ENCODE measurements at regions not wholly inside any gene's neighbourhood (a gene's known extent, or its start where the extent isn't known, plus 50 kb on each side); places are given as distances from the start of the nearest gene placed in this dataset.
"Not testable (repeated sequence)": the region's sequence is repeated elsewhere in the genome, so short reads cannot be mapped to it uniquely, and the experiment has no call there.

DNA sequence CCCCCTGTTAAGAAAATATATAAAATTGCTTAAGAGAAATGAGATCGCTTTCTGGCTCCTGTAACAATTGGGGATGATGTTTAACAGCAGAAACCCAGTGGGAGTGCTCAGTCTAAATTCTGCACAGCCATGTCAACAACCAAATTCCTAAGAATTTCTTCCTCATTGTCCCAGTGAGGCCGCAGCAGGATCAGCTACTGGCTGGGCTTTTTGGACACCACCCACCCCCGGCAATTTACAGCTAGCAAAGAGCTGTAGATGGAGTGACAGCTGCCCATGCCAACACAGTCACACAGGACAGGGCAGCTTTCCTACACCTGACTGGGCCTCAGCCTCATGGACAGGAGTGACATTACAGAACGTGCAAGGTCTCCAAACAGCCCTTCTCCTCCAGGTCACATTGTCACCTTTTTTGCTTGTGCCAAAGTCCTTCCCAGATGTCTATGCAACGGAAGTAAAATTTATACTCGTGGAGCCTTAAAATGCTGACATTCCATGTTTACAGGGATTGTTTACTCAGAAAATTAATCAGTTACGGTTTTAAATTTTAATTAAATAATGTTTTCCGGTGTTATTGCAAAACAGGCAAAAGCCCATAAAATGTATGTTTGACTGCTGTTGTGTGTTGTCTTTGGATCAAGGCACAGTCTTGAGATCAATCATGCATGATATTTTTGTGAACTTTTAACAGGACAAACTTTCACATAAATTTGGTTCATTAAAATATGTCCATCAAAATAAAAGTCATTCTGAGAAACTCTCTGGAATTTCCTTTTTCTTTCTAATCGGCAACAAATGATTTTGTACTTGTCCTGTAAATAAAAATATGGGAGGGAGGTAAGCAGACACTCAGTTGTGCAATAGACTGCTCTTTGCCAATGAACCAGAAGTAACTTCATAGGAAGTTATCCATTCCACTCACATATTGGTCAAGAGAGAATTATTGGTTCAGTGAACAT, 943.2 kb downstream of the MCTP2 start:
- DNase-seq (ENCODE audit: low read depth in 1 of 2, low spot score in 1 of 2), result peak in 1 of 2 experiments; percentile 65
- no peak for TF ChIP-seq JUND (IDR thresholded peaks at IDR 0.05; ENCODE audit: low read depth)
- in situ Hi-C loops (cut with HindIII; ENCODE audit: low pct_unique_long_range_greater_than_20kb, low sequenced_read_pairs), result no loop called here

DNA sequence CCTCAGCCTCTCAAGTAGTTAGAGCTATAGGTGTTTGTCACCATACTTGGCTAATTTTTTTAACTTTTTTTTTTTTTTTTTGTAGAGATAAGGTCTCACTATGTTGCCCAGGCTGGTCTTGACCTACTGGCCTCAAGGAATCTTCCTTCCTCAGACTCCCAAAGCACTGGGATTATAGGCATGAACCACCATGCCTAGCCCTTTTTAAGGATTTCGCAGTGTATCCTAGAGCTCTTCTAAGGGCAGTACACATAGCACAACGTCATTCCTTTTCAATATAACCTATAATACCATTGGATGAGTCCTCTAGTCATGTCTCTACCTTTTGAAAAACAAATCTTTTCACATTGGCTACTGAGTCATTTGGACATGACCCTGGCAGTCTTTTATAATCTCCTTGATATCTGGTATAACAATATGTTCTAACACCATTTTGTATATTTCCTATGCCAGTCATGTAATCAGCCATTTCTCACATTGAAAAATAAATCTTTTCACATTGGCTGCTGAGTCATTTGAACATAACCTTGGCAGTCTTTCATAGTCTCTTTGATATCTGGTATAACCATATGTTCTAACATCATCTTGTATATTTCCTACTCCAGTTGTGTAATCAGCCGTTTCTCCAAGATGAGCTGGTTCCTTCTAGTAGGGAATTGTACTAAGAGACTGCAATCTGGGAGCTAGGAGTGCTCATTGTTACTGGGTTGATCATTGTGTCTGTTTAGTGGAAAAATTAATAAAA, 944.7 kb downstream of the MCTP2 start:
- no peak for DNase-seq (ENCODE audit: low read depth in 1 of 2, low spot score in 1 of 2)
- in situ Hi-C loops (cut with HindIII; ENCODE audit: low pct_unique_long_range_greater_than_20kb, low sequenced_read_pairs), result no loop called here
- no peak for TF ChIP-seq JUND (IDR thresholded peaks at IDR 0.05; ENCODE audit: low read depth)

DNA sequence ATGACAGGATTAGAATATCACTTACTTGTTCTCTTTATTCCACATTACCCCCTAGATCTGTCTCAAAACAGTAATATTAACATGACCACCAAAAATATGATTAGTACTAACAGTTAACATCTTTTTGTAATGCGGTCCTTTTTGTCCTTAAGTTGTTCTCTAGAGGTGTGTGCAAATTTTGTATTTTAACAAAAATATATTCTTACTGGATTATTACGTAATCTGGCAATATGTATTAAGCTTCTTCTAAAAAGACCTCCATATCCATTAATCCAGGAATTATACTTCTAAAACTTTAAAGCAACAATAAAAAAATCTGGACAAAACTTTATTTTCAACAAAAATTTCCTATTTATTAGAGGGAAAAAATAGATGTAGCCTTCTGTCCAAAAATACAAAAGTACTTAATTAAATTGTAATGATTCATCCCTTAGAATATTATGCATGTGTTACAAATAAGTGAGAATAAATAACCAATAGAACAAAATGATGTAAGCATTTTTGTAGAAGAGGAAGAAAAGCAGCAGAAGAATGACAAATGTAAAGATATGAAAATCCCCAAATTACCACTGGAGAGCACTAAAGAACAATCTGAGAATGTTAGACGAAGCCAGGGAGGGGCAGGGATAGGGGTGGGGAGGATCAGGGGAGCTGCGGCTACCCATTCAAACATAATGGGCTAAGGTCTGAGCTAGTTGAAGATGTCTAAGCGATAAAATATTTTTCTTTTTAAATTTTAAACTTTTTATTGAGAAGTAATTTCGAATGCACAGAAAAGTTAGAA, 945.6 kb downstream of the MCTP2 start:
- peak in 1 of 2 experiments; percentile 43 for DNase-seq (ENCODE audit: low read depth in 1 of 2, low spot score in 1 of 2)
- no peak for TF ChIP-seq JUND (IDR thresholded peaks at IDR 0.05; ENCODE audit: low read depth)
- in situ Hi-C loops (cut with HindIII; ENCODE audit: low pct_unique_long_range_greater_than_20kb, low sequenced_read_pairs), result no loop called here

DNA sequence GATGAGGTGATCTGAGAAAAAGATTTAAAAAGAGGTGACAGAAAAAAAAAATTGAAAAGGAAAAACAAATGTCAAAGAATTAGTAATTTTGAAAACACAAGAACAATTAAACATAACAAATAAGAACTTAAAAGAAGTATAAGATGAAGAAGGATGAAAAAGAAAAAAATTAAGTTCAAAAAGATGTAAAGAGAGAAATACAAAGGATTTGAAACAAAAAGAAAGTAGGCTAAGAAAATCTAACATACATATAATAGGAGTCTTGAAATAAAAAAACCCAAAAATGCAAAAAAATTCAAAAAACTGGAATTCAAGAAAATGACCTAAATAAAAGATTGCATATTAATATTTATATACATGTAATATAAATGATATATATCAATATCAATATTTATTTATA, 949.2 kb downstream of the MCTP2 start:
- no peak for DNase-seq (ENCODE audit: low read depth in 1 of 2, low spot score in 1 of 2)
- TF ChIP-seq JUND (IDR thresholded peaks at IDR 0.05; ENCODE audit: low read depth), result no peak
- in situ Hi-C loops (cut with HindIII; ENCODE audit: low pct_unique_long_range_greater_than_20kb, low sequenced_read_pairs), result no loop called here

DNA sequence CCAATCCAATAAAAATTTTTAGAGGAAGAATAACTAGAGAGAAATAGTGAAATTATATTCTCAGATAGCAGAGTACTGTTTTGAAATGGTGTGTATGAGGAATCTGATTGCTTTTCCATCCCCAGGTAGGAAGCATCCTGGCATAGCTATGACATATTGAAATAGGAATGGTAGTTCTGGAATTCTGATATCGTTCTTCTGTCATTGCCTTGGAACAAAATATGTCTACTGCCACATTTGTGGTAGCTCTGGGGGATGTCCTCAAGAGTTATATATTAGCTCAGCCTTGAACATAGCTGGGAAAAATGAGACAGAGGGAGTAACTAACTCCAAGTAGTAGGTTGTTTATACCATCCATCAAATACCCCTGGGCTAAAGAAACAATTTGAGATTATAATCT, 950.7 kb downstream of the MCTP2 start:
- no peak for TF ChIP-seq JUND (IDR thresholded peaks at IDR 0.05; ENCODE audit: low read depth)
- DNase-seq (ENCODE audit: low read depth in 1 of 2, low spot score in 1 of 2), result peak in 1 of 2 experiments; percentile 7
- in situ Hi-C loops (cut with HindIII; ENCODE audit: low pct_unique_long_range_greater_than_20kb, low sequenced_read_pairs), result no loop called here

DNA sequence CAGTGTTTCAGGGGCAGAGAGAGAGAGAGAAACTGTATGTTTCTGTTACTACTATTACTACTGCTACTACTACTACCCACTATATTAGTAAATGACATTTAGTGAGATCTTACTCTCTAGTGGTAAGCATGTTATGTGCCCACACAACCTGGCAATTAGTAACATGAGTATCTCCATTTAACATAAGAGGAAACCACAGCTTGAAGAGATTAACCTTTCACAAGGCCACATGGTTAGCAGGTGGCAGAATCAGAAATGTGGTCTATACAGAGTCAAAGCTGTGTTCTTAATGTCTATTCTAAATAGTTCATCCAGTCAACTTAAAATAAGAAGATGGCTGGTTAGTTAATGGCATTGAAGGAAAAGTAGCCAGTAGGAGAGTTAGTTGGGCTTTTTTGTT, 961.6 kb downstream of the MCTP2 start:
- no peak for DNase-seq (ENCODE audit: low read depth in 1 of 2, low spot score in 1 of 2)
- in situ Hi-C loops (cut with HindIII; ENCODE audit: low pct_unique_long_range_greater_than_20kb, low sequenced_read_pairs), result no loop called here
- no peak for TF ChIP-seq JUND (IDR thresholded peaks at IDR 0.05; ENCODE audit: low read depth)

DNA sequence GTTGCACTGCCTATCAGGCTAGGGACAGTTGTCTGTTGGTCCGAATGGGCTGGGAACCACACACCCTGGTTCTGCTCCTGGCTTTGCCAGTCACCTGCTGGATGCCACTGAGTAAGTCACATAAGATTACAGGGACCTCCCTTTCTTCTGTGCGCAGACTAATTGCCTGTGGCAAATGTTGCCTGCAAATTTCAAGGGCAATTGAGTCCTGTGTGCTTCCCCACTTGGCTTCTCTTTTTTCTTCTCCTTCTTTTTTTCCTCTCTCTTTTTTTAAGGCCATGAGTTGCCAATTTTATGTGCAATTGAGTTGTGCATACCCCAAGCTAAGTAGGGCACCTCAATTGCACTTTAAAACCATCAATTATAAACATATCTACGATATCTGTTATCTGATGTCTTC, 963.4 kb downstream of the MCTP2 start:
- in situ Hi-C loops (cut with HindIII; ENCODE audit: low pct_unique_long_range_greater_than_20kb, low sequenced_read_pairs), result no loop called here
- DNase-seq (ENCODE audit: low read depth in 1 of 2, low spot score in 1 of 2), result no peak
- no peak for TF ChIP-seq JUND (IDR thresholded peaks at IDR 0.05; ENCODE audit: low read depth)

DNA sequence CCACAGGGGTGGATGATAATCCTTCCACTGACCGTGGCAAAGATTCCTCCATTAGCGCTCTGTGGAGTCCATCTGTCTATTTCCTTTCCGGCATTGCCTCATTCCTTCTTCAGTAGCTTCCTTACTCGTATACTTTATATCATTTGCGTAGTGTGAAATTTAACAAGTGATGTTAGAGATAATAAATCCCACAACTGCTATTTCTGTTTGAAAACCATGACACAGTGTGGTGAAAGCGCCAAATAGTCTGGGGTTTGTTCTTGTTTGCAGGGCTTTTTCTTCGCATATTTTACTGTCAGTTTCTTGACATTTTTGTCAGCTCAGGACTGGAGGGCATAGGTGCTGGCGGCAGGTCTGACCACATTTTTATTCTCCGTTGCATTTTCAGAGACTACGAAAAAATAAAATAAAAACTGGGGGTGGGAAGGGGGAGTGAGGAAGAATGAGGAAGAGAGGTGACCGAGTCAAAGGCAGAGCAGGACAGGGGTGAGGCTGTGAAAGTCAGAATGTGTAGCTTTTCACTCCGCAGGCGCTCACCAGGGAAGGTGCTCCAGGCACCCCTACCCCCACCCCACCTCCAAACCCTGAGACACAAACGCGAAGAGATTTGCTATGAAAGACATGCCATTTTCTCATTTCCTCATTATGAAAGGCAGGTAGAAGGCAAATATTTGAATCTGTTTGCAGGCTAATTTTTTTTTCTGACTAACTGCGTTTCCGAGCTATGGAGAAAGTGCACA, 965.0 kb downstream of the MCTP2 start:
- peak in 1 of 2 experiments; percentile 33 for DNase-seq (ENCODE audit: low read depth in 1 of 2, low spot score in 1 of 2)
- in situ Hi-C loops (cut with HindIII; ENCODE audit: low pct_unique_long_range_greater_than_20kb, low sequenced_read_pairs), result no loop called here

DNA sequence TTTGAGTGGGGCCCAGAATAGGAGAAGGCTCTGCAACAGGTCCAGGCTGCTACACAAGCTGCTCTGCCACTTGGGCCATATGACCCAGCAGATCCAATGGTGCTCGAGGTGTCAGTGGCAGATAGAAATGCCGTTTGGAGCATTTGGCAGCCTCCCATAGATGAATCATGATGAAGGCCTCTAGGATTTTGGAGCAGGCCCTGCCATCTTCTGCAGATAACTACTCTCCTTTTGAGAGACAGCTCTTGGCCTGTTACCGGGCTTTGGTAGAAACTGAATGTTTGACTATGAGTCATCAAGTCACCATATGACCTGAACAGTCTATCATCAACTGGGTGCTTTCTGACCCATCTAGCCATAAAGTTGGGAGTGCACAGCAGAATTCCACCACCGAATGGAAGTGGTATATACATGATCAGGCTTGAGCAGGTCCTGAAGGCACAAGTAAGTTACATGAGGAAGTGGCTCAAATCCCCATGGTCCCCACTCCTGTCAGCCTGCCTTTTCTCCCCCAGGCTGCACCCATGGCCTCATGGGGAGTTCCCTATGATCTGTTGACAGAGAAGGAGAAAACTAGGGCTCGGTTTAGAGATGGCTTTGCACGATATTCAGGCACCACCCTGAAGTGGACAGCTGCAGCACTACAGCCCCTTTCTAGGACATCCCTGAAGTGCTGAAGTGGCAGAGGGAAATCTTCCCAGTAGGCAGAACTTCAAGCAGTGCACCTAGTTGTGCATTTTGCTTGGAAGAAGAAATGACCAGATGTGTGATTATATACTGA, 971.4 kb downstream of the MCTP2 start:
- no peak for TF ChIP-seq JUND (IDR thresholded peaks at IDR 0.05; ENCODE audit: low read depth)
- in situ Hi-C loops (cut with HindIII; ENCODE audit: low pct_unique_long_range_greater_than_20kb, low sequenced_read_pairs), result no loop called here

More for the DNA sequence above, 965.0 kb downstream of the MCTP2 start:
- no peak for TF ChIP-seq JUND (IDR thresholded peaks at IDR 0.05; ENCODE audit: low read depth)

DNA sequence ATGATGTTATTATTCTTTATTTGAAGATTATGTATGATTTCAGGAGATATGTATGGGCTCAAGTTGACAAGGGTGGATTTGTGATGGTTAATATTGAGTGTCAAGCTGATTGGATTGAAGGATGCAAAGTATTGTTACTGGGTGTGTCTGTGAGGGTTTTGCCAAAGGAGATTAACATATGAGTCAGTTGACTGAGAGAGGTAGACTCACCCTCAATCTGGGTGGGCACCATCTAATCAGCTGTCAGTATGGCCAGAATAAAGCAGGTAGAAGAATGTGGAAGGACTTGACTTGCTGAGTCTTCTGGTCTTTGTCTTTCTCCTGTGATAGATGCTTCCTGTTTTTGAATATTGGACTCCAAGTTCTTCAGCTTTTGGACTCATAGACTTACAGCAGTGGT, 973.7 kb downstream of the MCTP2 start:
- in situ Hi-C loops (cut with HindIII; ENCODE audit: low pct_unique_long_range_greater_than_20kb, low sequenced_read_pairs), result no loop called here
- TF ChIP-seq JUND (IDR thresholded peaks at IDR 0.05; ENCODE audit: low read depth), result no peak
- no peak for DNase-seq (ENCODE audit: low read depth in 1 of 2, low spot score in 1 of 2)

More for the DNA sequence above, 971.4 kb downstream of the MCTP2 start:
- no peak for DNase-seq (ENCODE audit: low read depth in 1 of 2, low spot score in 1 of 2)

DNA sequence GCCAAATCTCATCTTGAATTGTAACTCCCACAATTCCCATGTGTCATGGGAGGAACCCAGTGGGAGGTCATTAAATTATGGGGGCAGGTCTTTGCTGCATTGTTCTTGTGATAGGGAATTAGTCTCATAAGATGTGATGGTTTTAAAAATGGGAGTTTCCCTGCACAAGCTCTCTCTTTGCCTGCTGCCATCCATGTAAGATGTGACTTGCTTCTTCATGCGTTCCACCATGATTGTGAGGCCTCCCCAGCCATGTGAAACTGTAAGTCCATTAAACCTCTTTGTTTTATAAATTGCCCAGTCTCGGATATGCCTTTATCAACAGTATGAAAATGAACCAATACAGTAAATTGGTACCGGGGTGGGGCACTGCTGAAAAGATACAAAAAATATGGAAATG, 974.5 kb downstream of the MCTP2 start:
- in situ Hi-C loops (cut with HindIII; ENCODE audit: low pct_unique_long_range_greater_than_20kb, low sequenced_read_pairs); DNase-seq (ENCODE audit: low read depth in 1 of 2, low spot score in 1 of 2): not testable (repeated sequence)

All from T47D (cell line).